Testis (tissue), 2 donors: ENCODE measurements at regions not wholly inside any gene's neighbourhood (a gene's known extent, or its start where the extent isn't known, plus 50 kb on each side); places are given as distances from the start of the nearest gene placed in this dataset.

ENCODE experiments used
- CTCF ChIP-seq, 3 experiments: fragments of 450-650 bp in 2 of 3; fragments of 200-600 bp in 1 of 3; sonication (generic) in 1 of 3; IDR thresholded peaks; one replicate each; pipeline ENCODE4 v1.5.1; 2016 to 2019; ENCODE audit warnings: antibody characterized with exemption in 3 of 3, mild to moderate bottlenecking in 2 of 3, moderate library complexity in 1 of 3
- POLR2A ChIP-seq: fragments of 450-650 bp; IDR thresholded peaks from one replicate; pipeline ENCODE4 v1.6.1; 2017; ENCODE audit warnings: antibody characterized with exemption, mild to moderate bottlenecking, moderate library complexity

GRCh38 chr10:121405096-121405495 is 193.1 kb downstream of the FGFR2 start:
- TF ChIP-seq CTCF (IDR thresholded peaks at IDR 0.05) (no peak), POLR2A (no peak)
